ENCODE measurements at regions not wholly inside any gene's neighbourhood (a gene's known extent, or its start where the extent isn't known, plus 50 kb on each side); places are given as distances from the start of the nearest gene placed in this dataset.
"Not testable (repeated sequence)": the region's sequence is repeated elsewhere in the genome, so short reads cannot be mapped to it uniquely, and the experiment has no call there.

GRCh38 chr9:29625931-29626330, 2052.7 kb upstream of the C9orf72 start:
- Mint-ChIP-seq H3K27ac (no peak overlapping the region), H3K9me3 (no peaks in the 10 kb centered on the region), H3K4me1 (peaks cover 7% of the 10 kb centered on the region), H3K4me3 (no peak overlapping the region), H3K36me3 (ENCODE audit: low read depth) (no peaks in the 10 kb centered on the region), H3K27me3 (ENCODE audit: insufficient read depth) (no peaks in the 10 kb centered on the region)
- H3K27ac ChIP-seq (ENCODE audit: low read depth, low read length): no peak overlapping the region
- DNase-seq: no peak
- H3K9me3 ChIP-seq (ENCODE audit: control insufficient read depth, low read length): no peaks in the 10 kb centered on the region
- H3K36me3 ChIP-seq (ENCODE audit: control insufficient read depth, insufficient read depth, low read length): no peaks in the 10 kb centered on the region
- no peak overlapping the region for H3K9ac ChIP-seq (ENCODE audit: extremely low read depth, low read length, poor library complexity, severe bottlenecking)
- no peaks in the 10 kb centered on the region for H3K27me3 ChIP-seq (ENCODE audit: control insufficient read depth, insufficient read depth, low read length, poor library complexity, severe bottlenecking)
- H3K4me1 ChIP-seq (ENCODE audit: control insufficient read depth, insufficient read depth, low read length): no peaks in the 10 kb centered on the region
- TF ChIP-seq CTCF (conservative IDR thresholded peaks at IDR 0.05): no peak
- 96 to 100% methylated on average over 2 to 3 of the region's 3 CpGs for WGBS, 2 experiments (ENCODE audit: insufficient coverage in 1 of 2, insufficient read length in 1 of 2)
- no peak overlapping the region for H3K4me3 ChIP-seq (ENCODE audit: low read length)

GRCh38 chr9:29628856-29629255, 2055.6 kb upstream of the C9orf72 start:
- H3K4me3 Mint-ChIP-seq; H3K36me3 ChIP-seq (ENCODE audit: control insufficient read depth, insufficient read depth, low read length); H3K36me3 Mint-ChIP-seq (ENCODE audit: low read depth); H3K4me1 Mint-ChIP-seq; H3K9me3 Mint-ChIP-seq; H3K4me1 ChIP-seq (ENCODE audit: control insufficient read depth, insufficient read depth, low read length); H3K27me3 Mint-ChIP-seq (ENCODE audit: insufficient read depth); H3K27ac Mint-ChIP-seq; H3K9me3 ChIP-seq (ENCODE audit: control insufficient read depth, low read length); H3K27me3 ChIP-seq (ENCODE audit: control insufficient read depth, insufficient read depth, low read length, poor library complexity, severe bottlenecking); H3K27ac ChIP-seq (ENCODE audit: low read depth, low read length); H3K4me3 ChIP-seq (ENCODE audit: low read length); H3K9ac ChIP-seq (ENCODE audit: extremely low read depth, low read length, poor library complexity, severe bottlenecking); DNase-seq: not testable (repeated sequence)
- WGBS, 2 experiments (ENCODE audit: insufficient coverage in 1 of 2, insufficient read length in 1 of 2): 73 to 90% methylated on average over 1 of the region's 1 CpG

- TF ChIP-seq CTCF (conservative IDR thresholded peaks at IDR 0.05): no peak
- H3K27me3 Mint-ChIP-seq (ENCODE audit: insufficient read depth): no peaks in the 10 kb centered on the region
- Histone ChIP-seq H3K4me1 (ENCODE audit: control insufficient read depth, insufficient read depth, low read length) (no peaks in the 10 kb centered on the region), H3K9me3 (ENCODE audit: control insufficient read depth, low read length) (no peaks in the 10 kb centered on the region), H3K36me3 (ENCODE audit: control insufficient read depth, insufficient read depth, low read length) (no peaks in the 10 kb centered on the region), H3K9ac (ENCODE audit: extremely low read depth, low read length, poor library complexity, severe bottlenecking) (no peak overlapping the region), H3K27me3 (ENCODE audit: control insufficient read depth, insufficient read depth, low read length, poor library complexity, severe bottlenecking) (no peaks in the 10 kb centered on the region), H3K27ac (ENCODE audit: low read depth, low read length) (no peak overlapping the region), H3K4me3 (ENCODE audit: low read length) (no peak overlapping the region)
- no peak for DNase-seq
- H3K9me3 Mint-ChIP-seq: no peaks in the 10 kb centered on the region
- 97 to 100% methylated on average over 2 of the region's 3 CpGs for WGBS, 2 experiments (ENCODE audit: insufficient coverage in 1 of 2, insufficient read length in 1 of 2)
- H3K4me3 Mint-ChIP-seq: no peak overlapping the region
- H3K27ac Mint-ChIP-seq: no peak overlapping the region
- no peaks in the 10 kb centered on the region for H3K4me1 Mint-ChIP-seq
- no peaks in the 10 kb centered on the region for H3K36me3 Mint-ChIP-seq (ENCODE audit: low read depth)
Measured at GRCh38 chr9:29637471-29638237, 2064.4 kb upstream of the C9orf72 start.

- H3K9me3 ChIP-seq (ENCODE audit: control insufficient read depth, low read length): no peaks in the 10 kb centered on the region
- TF ChIP-seq CTCF (conservative IDR thresholded peaks at IDR 0.05): no peak
- no peak overlapping the region for H3K9ac ChIP-seq (ENCODE audit: extremely low read depth, low read length, poor library complexity, severe bottlenecking)
- H3K4me3 Mint-ChIP-seq: no peak overlapping the region
- no peaks in the 10 kb centered on the region for H3K27me3 ChIP-seq (ENCODE audit: control insufficient read depth, insufficient read depth, low read length, poor library complexity, severe bottlenecking)
- H3K36me3 ChIP-seq (ENCODE audit: control insufficient read depth, insufficient read depth, low read length): no peaks in the 10 kb centered on the region
- no peak overlapping the region for H3K27ac Mint-ChIP-seq
- H3K27ac ChIP-seq (ENCODE audit: low read depth, low read length): no peak overlapping the region
- H3K36me3 Mint-ChIP-seq (ENCODE audit: low read depth): no peaks in the 10 kb centered on the region
- H3K4me1 ChIP-seq (ENCODE audit: control insufficient read depth, insufficient read depth, low read length): no peaks in the 10 kb centered on the region
- 40 to 90% methylated on average over 1 to 2 of the region's 2 CpGs for WGBS, 2 experiments (ENCODE audit: insufficient coverage in 1 of 2, insufficient read length in 1 of 2)
- H3K9me3 Mint-ChIP-seq: no peaks in the 10 kb centered on the region
- no peaks in the 10 kb centered on the region for H3K27me3 Mint-ChIP-seq (ENCODE audit: insufficient read depth)
- DNase-seq: no peak
- H3K4me1 Mint-ChIP-seq: no peaks in the 10 kb centered on the region
- H3K4me3 ChIP-seq (ENCODE audit: low read length): no peak overlapping the region
Measured at GRCh38 chr9:29640507-29640906, 2067.2 kb upstream of the C9orf72 start.
